Stomach (tissue), 8 donors: ENCODE measurements at regions not wholly inside any gene's neighbourhood (a gene's known extent, or its start where the extent isn't known, plus 50 kb on each side); places are given as distances from the start of the nearest gene placed in this dataset.

Experiments used
- DNase-seq, 2 donors: peaks; one replicate each; pipeline versions ENCODE4 v3.0.0 to v3.0.0-alpha.2; 2013 to 2019
- H3K27ac ChIP-seq, 5 donors: fragments of 200-600 bp in 4 of 5; sonication (generic) in 4 of 5; one replicate each; pipeline ENCODE4 v1.5.1; 2013 to 2019; ENCODE audit warnings: mild to moderate bottlenecking in 1 of 5, moderate library complexity in 1 of 5
- H3K27me3 ChIP-seq, 3 donors: fragments of 200-600 bp; sonication (generic); one replicate each; pipeline ENCODE4 v1.5.1; 2017 to 2019; ENCODE audit warnings: mixed run types in 1 of 3
- H3K36me3 ChIP-seq, 4 donors: fragments of 200-600 bp; sonication (generic); 1 replicate in 3 of 4; 2 replicates in 1 of 4; pipeline ENCODE4 v1.5.1; 2016 to 2019
- H3K4me1 ChIP-seq, 4 donors: fragments of 200-600 bp; sonication (generic); one replicate each; pipeline ENCODE4 v1.5.1; 2016 to 2019
- H3K4me3 ChIP-seq, 4 donors: fragments of 200-600 bp; sonication (generic) in 3 of 4; one replicate each; pipeline ENCODE4 v1.5.1; 2016 to 2019; ENCODE audit warnings: mild to moderate bottlenecking in 1 of 4
- H3K9me3 ChIP-seq, 4 donors: fragments of 200-600 bp; sonication (generic); one replicate each; pipeline ENCODE4 v1.5.1; 2016 to 2019
- EP300 ChIP-seq: sonication (generic); formaldehyde crosslinking; IDR thresholded peaks from one replicate; pipeline ENCODE4 v1.6.1; 2017; ENCODE audit warnings: antibody characterized with exemption
- POLR2A ChIP-seq, 4 donors: fragments of 450-650 bp; IDR thresholded peaks; one replicate each; pipeline ENCODE4 v1.6.1; 2016; ENCODE audit warnings: antibody characterized with exemption in 4 of 4, control low read depth in 2 of 4, mild to moderate bottlenecking in 1 of 4, moderate library complexity in 1 of 4
- POLR2AphosphoS5 ChIP-seq, 3 donors: sonication (generic); formaldehyde crosslinking; IDR thresholded peaks; one replicate each; pipeline ENCODE4 v1.6.1; 2016; ENCODE audit warnings: antibody characterized with exemption in 3 of 3
- WGBS, 5 donors: extraction: QIAGEN DNeasy Blood & Tissue Kit in 3 of 5; methylation state at CpG; one replicate each; pipeline versions ENCODE4 v1.1.5 to v1.1.7; 2013 to 2018; 5-methylcytosine and 5-hydroxymethylcytosine counted together
- intact Hi-C: fragments of 100-400 bp; cut with DNase I; formaldehyde crosslinking; loops from one replicate; pipeline ENCODE4 v1.15.1; 2023; ENCODE audit warnings: low total_unique reads
- TF ChIP-seq, protein P1 (sequence below), 7 experiments: fragments of 450-650 bp in 4 of 7; fragments of 200-600 bp in 3 of 7; sonication (generic) in 3 of 7; IDR thresholded peaks; one replicate each; pipeline ENCODE4 v1.5.1; 2016 to 2019; ENCODE audit warnings: antibody characterized with exemption in 7 of 7, control low read depth in 2 of 7, mild to moderate bottlenecking in 1 of 7
- donor health status: healthy with polysubstance abuse.
- donor health status: Bipolar disorder and iron deficiency.
- donor health status: healthy.

DNA sequence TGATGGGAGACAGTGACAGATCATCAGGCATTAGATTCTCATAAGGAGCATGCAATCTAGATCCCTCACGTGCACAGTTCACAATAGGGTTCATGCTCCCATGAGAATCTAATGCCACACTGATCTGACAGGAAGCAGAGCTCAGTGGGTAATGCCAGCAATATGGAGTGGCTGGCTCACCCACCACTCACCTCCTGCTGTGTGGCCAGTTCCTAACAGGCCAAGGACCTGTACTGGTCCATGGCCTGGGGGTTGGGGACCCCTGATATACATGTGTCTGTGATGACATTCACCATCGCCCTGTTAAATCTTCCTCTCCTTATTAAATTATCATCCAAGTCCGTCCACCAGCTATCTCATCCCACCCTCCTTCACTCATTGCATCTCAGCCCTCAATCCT, 118.4 kb downstream of the TEX36 start:
- Histone ChIP-seq H3K4me1 (no peaks in the 10 kb centered on the region), H3K9me3 (no peaks in the 10 kb centered on the region), H3K27me3 (peaks cover 0 to 8% (median 0%) of the 10 kb centered on the region in 3 donors), H3K27ac (no peak overlapping the region), H3K36me3 (no peaks in the 10 kb centered on the region), H3K4me3 (no peak overlapping the region)
- TF ChIP-seq POLR2AphosphoS5 (IDR thresholded peaks at IDR 0.05), result no peak
- TF ChIP-seq, protein P1, sequence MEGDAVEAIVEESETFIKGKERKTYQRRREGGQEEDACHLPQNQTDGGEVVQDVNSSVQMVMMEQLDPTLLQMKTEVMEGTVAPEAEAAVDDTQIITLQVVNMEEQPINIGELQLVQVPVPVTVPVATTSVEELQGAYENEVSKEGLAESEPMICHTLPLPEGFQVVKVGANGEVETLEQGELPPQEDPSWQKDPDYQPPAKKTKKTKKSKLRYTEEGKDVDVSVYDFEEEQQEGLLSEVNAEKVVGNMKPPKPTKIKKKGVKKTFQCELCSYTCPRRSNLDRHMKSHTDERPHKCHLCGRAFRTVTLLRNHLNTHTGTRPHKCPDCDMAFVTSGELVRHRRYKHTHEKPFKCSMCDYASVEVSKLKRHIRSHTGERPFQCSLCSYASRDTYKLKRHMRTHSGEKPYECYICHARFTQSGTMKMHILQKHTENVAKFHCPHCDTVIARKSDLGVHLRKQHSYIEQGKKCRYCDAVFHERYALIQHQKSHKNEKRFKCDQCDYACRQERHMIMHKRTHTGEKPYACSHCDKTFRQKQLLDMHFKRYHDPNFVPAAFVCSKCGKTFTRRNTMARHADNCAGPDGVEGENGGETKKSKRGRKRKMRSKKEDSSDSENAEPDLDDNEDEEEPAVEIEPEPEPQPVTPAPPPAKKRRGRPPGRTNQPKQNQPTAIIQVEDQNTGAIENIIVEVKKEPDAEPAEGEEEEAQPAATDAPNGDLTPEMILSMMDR (IDR thresholded peaks at IDR 0.05), result no peak
- intact Hi-C loops, result no loop called here
- no peak for DNase-seq
- 56 to 79% (median 76%) methylated on average over 3 of the region's 3 CpGs for WGBS, 5 donors

DNA sequence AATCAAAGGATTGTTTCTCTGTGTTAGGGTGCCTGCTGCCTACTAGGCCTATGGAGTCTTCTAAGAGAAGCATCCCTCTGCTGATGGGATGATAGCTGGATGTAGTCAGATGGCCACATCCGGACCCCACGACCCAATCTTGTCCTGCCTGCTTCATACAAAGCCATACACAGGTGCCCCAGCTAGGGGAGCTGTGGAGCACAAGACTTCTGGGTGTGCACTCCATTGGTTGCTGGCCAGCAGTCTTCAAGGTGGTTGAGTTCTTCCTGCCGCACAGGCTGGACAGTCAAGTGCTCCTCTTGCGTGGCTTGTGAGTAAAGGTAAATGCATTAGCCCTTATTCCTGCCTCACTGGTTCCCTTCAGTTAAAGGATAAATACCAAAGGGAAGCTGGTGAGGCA, 120.2 kb downstream of the TEX36 start:
- WGBS, 5 donors, result 78 to 88% (median 81%) methylated on average over 4 of the region's 4 CpGs
- no peak for TF ChIP-seq POLR2A (IDR thresholded peaks at IDR 0.05)
- TF ChIP-seq, protein P1 (IDR thresholded peaks at IDR 0.05), result no peak
- TF ChIP-seq POLR2AphosphoS5 (IDR thresholded peaks at IDR 0.05), result no peak
- no peak for TF ChIP-seq EP300
- H3K27ac ChIP-seq, result no peak overlapping the region
- intact Hi-C loops, result no loop called here
- no peaks in the 10 kb centered on the region for H3K4me1 ChIP-seq
- H3K36me3 ChIP-seq, result no peaks in the 10 kb centered on the region
- H3K27me3 ChIP-seq, result peaks cover 0 to 2% (median 0%) of the 10 kb centered on the region in 3 donors
- DNase-seq, result no peak
- no peak overlapping the region for H3K4me3 ChIP-seq
- H3K9me3 ChIP-seq, result no peaks in the 10 kb centered on the region

DNA sequence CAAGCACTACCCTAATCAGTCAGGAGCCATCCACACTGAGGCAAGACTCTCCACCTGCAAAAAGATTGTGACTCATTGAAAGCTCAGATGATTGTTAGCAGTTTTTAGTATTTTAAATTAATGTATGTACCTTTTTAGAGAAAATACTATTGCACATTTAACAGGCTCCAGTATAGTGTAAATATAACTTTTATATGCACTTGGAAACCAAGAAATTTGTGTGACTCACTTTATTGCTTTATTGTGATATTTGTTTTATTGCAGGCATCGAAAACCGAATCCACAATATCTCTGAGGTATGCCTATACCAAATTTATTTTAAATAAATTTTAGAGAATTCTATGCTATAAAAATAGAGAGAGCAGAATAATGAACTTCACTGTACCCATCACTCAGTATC, 122.0 kb downstream of the TEX36 start:
- Histone ChIP-seq H3K27me3 (peaks cover 0 to 5% (median 0%) of the 10 kb centered on the region in 3 donors), H3K4me1 (no peaks in the 10 kb centered on the region), H3K9me3 (no peaks in the 10 kb centered on the region), H3K27ac (no peak overlapping the region), H3K36me3 (no peaks in the 10 kb centered on the region), H3K4me3 (no peak overlapping the region)
- intact Hi-C loops, result no loop called here
- no peak for TF ChIP-seq POLR2AphosphoS5 (IDR thresholded peaks at IDR 0.05)
- 87 to 97% (median 96%) methylated on average over 2 of the region's 2 CpGs for WGBS, 5 donors
- DNase-seq, result no peak

DNA sequence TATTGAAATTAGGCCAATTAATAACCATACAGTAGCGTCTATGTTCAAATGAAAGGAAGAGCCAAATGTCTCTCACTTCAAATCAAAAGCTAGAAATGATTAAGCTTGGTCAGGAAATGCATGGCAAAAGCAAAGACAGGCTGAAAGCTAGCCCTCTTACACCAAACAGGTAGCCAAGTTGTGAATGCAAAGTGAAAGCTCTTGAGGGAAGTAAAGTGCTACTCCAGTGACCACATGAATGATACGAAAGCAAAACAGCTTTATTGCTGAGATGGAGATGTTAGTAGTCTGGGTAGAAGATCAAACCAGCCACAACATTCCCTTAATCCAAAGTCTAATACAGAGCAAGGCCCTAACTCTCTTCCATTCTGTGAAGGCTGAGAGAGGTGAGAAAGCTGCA, 123.8 kb downstream of the TEX36 start:
- no peak for TF ChIP-seq POLR2AphosphoS5 (IDR thresholded peaks at IDR 0.05)
- TF ChIP-seq, protein P1 (IDR thresholded peaks at IDR 0.05), result no peak
- no peak for TF ChIP-seq EP300
- TF ChIP-seq POLR2A (IDR thresholded peaks at IDR 0.05), result no peak
- Histone ChIP-seq H3K4me1 (no peaks in the 10 kb centered on the region), H3K27ac (no peak overlapping the region), H3K9me3 (no peaks in the 10 kb centered on the region), H3K4me3 (no peak overlapping the region), H3K36me3 (no peaks in the 10 kb centered on the region), H3K27me3 (peaks cover 0 to 5% (median 0%) of the 10 kb centered on the region in 3 donors)
- whole genome bisulfite sequencing, 5 donors, result 36 to 75% (median 57%) methylated on average over 2 of the region's 2 CpGs
- intact Hi-C loops, result no loop called here
- DNase-seq, result no peak

DNA sequence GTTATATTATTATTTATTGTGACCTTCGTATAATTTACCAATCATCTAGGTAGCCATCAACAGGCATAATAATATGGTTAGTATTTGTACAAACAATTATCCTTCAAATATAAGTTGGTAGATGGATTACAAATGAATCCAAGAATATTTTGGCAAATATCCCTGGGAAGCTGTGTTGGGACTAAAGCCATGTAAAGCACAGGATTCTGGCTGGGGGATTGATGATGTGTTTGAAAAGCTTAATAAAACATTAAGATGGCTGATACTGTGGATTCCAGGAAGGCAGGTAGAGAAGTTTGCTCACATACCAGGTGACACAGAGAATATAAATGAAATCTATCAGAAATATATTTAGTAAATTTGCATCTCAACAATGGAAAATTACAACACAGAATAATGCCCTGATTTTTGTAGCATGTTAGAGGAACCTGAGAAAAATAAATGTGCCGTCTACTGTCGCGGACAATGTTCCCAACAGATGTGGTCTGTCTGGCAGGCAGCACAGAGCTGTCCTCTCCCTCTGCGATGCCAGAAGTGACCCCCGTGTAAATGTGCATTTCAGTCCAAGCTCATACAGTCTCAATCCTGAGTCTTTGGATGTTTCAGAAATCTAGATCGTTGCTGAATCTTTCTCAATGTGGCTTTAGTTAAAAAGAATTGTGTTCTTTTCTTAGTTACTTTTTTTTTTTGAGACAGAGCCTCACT, 125.0 kb downstream of the TEX36 start:
- Histone ChIP-seq H3K27me3 (peaks cover 0 to 5% (median 0%) of the 10 kb centered on the region in 3 donors), H3K9me3 (peaks cover 0 to 5% (median under 1%) of the 10 kb centered on the region in 4 donors), H3K4me3 (no peak overlapping the region), H3K36me3 (no peaks in the 10 kb centered on the region), H3K4me1 (no peaks in the 10 kb centered on the region), H3K27ac (no peak overlapping the region)
- WGBS, 5 donors, result 59 to 80% (median 77%) methylated on average over 7 of the region's 7 CpGs
- intact Hi-C loops, result no loop called here
- TF ChIP-seq POLR2AphosphoS5 (IDR thresholded peaks at IDR 0.05) (no peak), EP300 (no peak), POLR2A (IDR thresholded peaks at IDR 0.05) (no peak)
- TF ChIP-seq, protein P1 (IDR thresholded peaks at IDR 0.05), result no peak
- DNase-seq, result no peak
